ENCODE measurements at regions not wholly inside any gene's neighbourhood (a gene's known extent, or its start where the extent isn't known, plus 50 kb on each side); places are given as distances from the start of the nearest gene placed in this dataset.
"Not testable (repeated sequence)": the region's sequence is repeated elsewhere in the genome, so short reads cannot be mapped to it uniquely, and the experiment has no call there.

GRCh38 chr3:191688756-191689433, 227.9 kb downstream of the PYDC2 start:
- intact Hi-C loops (cut with DNase I): no loop called here

DNA sequence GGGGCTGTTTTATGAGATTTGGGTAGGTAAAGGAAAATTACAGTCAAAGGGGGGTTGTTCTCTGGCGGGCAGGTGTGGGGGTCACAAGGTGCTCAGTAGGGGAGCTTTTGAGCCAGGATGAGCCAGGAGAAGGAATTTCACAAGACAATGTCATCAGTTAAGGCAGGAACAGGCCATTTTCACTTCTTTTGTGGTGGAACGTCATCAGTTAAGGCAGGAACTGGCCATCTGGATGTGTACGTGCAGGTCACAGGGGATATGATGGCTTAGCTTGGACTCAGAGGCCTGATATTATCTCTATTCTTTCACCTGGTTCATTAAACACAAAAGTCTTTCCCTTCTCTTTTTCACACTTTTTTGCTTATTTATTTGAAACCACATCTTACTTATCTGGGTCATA, 230.2 kb downstream of the PYDC2 start:
- H3K4me3 ChIP-seq; H3K27ac ChIP-seq; H3K36me3 ChIP-seq; H3K4me1 ChIP-seq; intact Hi-C loops (cut with DNase I); DNase-seq (ENCODE audit: extremely low spot score in 2 of 2); H3K9me3 ChIP-seq; H3K27me3 ChIP-seq: not testable (repeated sequence)

More at GRCh38 chr3:191688756-191689433, 227.9 kb downstream of the PYDC2 start:
- no peak for DNase-seq (ENCODE audit: extremely low spot score in 2 of 2)
- H3K9me3 ChIP-seq: no peaks in the 10 kb centered on the region
- TF ChIP-seq POLR2A (IDR thresholded peaks at IDR 0.05) (no peak), POLR2AphosphoS5 (IDR thresholded peaks at IDR 0.05; ENCODE audit: insufficient read depth in 1 of 2, low read depth in 1 of 2) (no peak)
- TF ChIP-seq, protein P1, sequence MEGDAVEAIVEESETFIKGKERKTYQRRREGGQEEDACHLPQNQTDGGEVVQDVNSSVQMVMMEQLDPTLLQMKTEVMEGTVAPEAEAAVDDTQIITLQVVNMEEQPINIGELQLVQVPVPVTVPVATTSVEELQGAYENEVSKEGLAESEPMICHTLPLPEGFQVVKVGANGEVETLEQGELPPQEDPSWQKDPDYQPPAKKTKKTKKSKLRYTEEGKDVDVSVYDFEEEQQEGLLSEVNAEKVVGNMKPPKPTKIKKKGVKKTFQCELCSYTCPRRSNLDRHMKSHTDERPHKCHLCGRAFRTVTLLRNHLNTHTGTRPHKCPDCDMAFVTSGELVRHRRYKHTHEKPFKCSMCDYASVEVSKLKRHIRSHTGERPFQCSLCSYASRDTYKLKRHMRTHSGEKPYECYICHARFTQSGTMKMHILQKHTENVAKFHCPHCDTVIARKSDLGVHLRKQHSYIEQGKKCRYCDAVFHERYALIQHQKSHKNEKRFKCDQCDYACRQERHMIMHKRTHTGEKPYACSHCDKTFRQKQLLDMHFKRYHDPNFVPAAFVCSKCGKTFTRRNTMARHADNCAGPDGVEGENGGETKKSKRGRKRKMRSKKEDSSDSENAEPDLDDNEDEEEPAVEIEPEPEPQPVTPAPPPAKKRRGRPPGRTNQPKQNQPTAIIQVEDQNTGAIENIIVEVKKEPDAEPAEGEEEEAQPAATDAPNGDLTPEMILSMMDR (IDR thresholded peaks at IDR 0.05): no peak
- H3K4me1 ChIP-seq: no peaks in the 10 kb centered on the region
- H3K36me3 ChIP-seq: no peaks in the 10 kb centered on the region
- no peak overlapping the region for H3K27ac ChIP-seq
- H3K4me3 ChIP-seq: no peak overlapping the region
- no peaks in the 10 kb centered on the region for H3K27me3 ChIP-seq

- TF ChIP-seq, protein P1 (IDR thresholded peaks at IDR 0.05): no peak
- no peak for TF ChIP-seq POLR2A (IDR thresholded peaks at IDR 0.05)
- no peak for TF ChIP-seq POLR2AphosphoS5 (IDR thresholded peaks at IDR 0.05; ENCODE audit: insufficient read depth in 1 of 2, low read depth in 1 of 2)
- Histone ChIP-seq H3K27ac (no peak overlapping the region), H3K4me1 (no peaks in the 10 kb centered on the region), H3K4me3 (no peak overlapping the region), H3K9me3 (no peaks in the 10 kb centered on the region), H3K27me3 (no peaks in the 10 kb centered on the region), H3K36me3 (no peaks in the 10 kb centered on the region)
- intact Hi-C loops (cut with DNase I): no loop called here
- no peak for DNase-seq (ENCODE audit: extremely low spot score in 2 of 2)
Observed at GRCh38 chr3:191695131-191695814, 234.3 kb downstream of the PYDC2 start.

- H3K4me1 ChIP-seq: no peaks in the 10 kb centered on the region
- no peaks in the 10 kb centered on the region for H3K9me3 ChIP-seq
- H3K27ac ChIP-seq: no peak overlapping the region
- no peak overlapping the region for H3K4me3 ChIP-seq
- no peaks in the 10 kb centered on the region for H3K27me3 ChIP-seq
- TF ChIP-seq POLR2A (IDR thresholded peaks at IDR 0.05): no peak
- TF ChIP-seq, protein P1 (IDR thresholded peaks at IDR 0.05): no peak
- no peak for TF ChIP-seq POLR2AphosphoS5 (IDR thresholded peaks at IDR 0.05; ENCODE audit: insufficient read depth in 1 of 2, low read depth in 1 of 2)
- H3K36me3 ChIP-seq: no peaks in the 10 kb centered on the region
- DNase-seq (ENCODE audit: extremely low spot score in 2 of 2): no peak
- intact Hi-C loops (cut with DNase I): no loop called here
Observed at GRCh38 chr3:191695815-191696153, 234.8 kb downstream of the PYDC2 start.

- Histone ChIP-seq H3K4me1 (no peaks in the 10 kb centered on the region), H3K4me3 (no peak overlapping the region), H3K27me3 (no peaks in the 10 kb centered on the region), H3K36me3 (no peaks in the 10 kb centered on the region), H3K27ac (no peak overlapping the region), H3K9me3 (no peaks in the 10 kb centered on the region)
- DNase-seq (ENCODE audit: extremely low spot score in 2 of 2): no peak
- intact Hi-C loops (cut with DNase I): no loop called here
- no peak for TF ChIP-seq POLR2A (IDR thresholded peaks at IDR 0.05)
- TF ChIP-seq, protein P1 (IDR thresholded peaks at IDR 0.05): no peak
- TF ChIP-seq POLR2AphosphoS5 (IDR thresholded peaks at IDR 0.05; ENCODE audit: insufficient read depth in 1 of 2, low read depth in 1 of 2): no peak
Observed at GRCh38 chr3:191696348-191696747, 235.4 kb downstream of the PYDC2 start.

All from vagina (tissue), 2 donors.